RWPE2 (cell line): ENCODE measurements at regions not wholly inside any gene's neighbourhood (a gene's known extent, or its start where the extent isn't known, plus 50 kb on each side); places are given as distances from the start of the nearest gene placed in this dataset.

Source experiments
- ATAC-seq: fragments of 200-7000 bp; cut with Tn5 transposase; 3 replicates; pipeline ENCODE4 v1.9.1; 2021; ENCODE audit warnings: low read depth
- DNase-seq: peaks from one replicate; pipeline ENCODE4 v3.0.0-alpha.2; 2020; ENCODE audit warnings: low spot score
- H3K27ac ChIP-seq: fragments of 450-650 bp; 2 replicates; pipeline ENCODE4 v1.5.1; 2017; ENCODE audit warnings: mild to moderate bottlenecking; ENCODE audit not compliant: poor library complexity, severe bottlenecking
- H3K27me3 ChIP-seq: fragments of 250-450 bp; sonication (Bioruptor Pico); 2 replicates; pipeline ENCODE4 v1.5.1; 2021; ENCODE audit warnings: mild to moderate bottlenecking, moderate library complexity; ENCODE audit not compliant: insufficient read depth, poor library complexity, severe bottlenecking
- H3K36me3 ChIP-seq: fragments of 250-450 bp; sonication (Bioruptor Pico); 2 replicates; pipeline ENCODE4 v1.5.1; 2020; ENCODE audit warnings: low read depth, mild to moderate bottlenecking, moderate library complexity
- H3K4me1 ChIP-seq: fragments of 250-450 bp; sonication (Bioruptor Pico); 2 replicates; pipeline ENCODE4 v1.5.1; 2021; ENCODE audit warnings: mild to moderate bottlenecking, moderate library complexity; ENCODE audit not compliant: insufficient read depth, poor library complexity, severe bottlenecking
- H3K4me3 ChIP-seq: fragments of 250-450 bp; sonication (Bioruptor Pico); 2 replicates; pipeline ENCODE4 v1.5.1; 2021; ENCODE audit warnings: mild to moderate bottlenecking, moderate library complexity; ENCODE audit not compliant: severe bottlenecking
- H3K9me3 ChIP-seq: fragments of 250-450 bp; sonication (Bioruptor Pico); 2 replicates; pipeline ENCODE4 v1.5.1; 2021; ENCODE audit warnings: mild to moderate bottlenecking, moderate library complexity; ENCODE audit not compliant: severe bottlenecking
- TF ChIP-seq, protein P1 (sequence below): fragments of 450-650 bp; IDR thresholded peaks from one replicate; pipeline ENCODE4 v1.5.1; 2017; ENCODE audit warnings: mild to moderate bottlenecking, moderate library complexity; ENCODE audit not compliant: poor library complexity, severe bottlenecking

DNA sequence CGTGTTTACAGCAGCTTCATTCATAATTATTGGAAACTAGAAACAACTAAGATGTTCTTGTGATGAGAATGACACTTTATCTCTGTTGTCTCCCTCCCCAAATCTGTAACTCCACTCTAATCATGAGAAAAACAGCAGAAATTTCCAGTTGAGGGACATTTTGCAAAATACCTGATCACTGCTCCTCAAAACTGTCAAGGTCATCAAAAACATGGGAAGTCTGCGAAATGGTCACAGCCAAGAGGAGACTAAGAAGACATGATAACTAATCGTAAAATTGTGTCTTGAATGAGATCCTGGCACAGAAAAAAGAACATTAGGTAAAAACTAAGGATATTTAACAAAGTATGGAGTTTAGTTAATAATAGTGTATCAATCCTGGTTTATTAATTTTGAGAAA lies 204.2 kb downstream of the CYLD start:
- H3K27ac ChIP-seq = no peak overlapping the region
- no peaks in the 10 kb centered on the region for H3K4me1 ChIP-seq
- H3K36me3 ChIP-seq = no peaks in the 10 kb centered on the region
- no peaks in the 10 kb centered on the region for H3K27me3 ChIP-seq
- DNase-seq (no peak), ATAC-seq (no peak)
- no peak overlapping the region for H3K4me3 ChIP-seq
- H3K9me3 ChIP-seq = no peaks in the 10 kb centered on the region
- TF ChIP-seq, protein P1, sequence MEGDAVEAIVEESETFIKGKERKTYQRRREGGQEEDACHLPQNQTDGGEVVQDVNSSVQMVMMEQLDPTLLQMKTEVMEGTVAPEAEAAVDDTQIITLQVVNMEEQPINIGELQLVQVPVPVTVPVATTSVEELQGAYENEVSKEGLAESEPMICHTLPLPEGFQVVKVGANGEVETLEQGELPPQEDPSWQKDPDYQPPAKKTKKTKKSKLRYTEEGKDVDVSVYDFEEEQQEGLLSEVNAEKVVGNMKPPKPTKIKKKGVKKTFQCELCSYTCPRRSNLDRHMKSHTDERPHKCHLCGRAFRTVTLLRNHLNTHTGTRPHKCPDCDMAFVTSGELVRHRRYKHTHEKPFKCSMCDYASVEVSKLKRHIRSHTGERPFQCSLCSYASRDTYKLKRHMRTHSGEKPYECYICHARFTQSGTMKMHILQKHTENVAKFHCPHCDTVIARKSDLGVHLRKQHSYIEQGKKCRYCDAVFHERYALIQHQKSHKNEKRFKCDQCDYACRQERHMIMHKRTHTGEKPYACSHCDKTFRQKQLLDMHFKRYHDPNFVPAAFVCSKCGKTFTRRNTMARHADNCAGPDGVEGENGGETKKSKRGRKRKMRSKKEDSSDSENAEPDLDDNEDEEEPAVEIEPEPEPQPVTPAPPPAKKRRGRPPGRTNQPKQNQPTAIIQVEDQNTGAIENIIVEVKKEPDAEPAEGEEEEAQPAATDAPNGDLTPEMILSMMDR = no peak

DNA sequence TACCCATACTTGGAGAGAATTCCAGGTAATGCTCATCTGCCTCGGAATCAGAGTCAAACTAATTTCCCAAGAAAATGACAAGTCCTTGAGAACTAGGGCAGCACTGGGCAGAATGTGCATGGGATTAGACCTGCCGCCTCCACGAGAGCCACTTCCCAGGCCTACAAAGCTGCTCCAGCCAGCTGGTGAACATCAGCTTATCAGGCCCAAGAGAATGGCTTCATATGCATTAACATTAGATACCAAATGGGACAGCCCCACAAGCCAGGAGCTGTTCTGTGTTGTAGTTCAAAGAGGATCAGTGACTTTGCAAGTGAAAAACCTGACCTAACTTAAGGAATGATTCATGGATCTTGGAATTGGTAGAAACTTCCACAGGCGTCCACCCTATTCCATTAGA lies 203.3 kb downstream of the CYLD start:
- Histone ChIP-seq H3K27me3 (no peaks in the 10 kb centered on the region), H3K9me3 (no peaks in the 10 kb centered on the region), H3K4me1 (no peaks in the 10 kb centered on the region), H3K4me3 (no peak overlapping the region), H3K27ac (no peak overlapping the region), H3K36me3 (no peaks in the 10 kb centered on the region)
- ATAC-seq (no peak), DNase-seq (no peak)
- TF ChIP-seq, protein P1 = no peak

DNA sequence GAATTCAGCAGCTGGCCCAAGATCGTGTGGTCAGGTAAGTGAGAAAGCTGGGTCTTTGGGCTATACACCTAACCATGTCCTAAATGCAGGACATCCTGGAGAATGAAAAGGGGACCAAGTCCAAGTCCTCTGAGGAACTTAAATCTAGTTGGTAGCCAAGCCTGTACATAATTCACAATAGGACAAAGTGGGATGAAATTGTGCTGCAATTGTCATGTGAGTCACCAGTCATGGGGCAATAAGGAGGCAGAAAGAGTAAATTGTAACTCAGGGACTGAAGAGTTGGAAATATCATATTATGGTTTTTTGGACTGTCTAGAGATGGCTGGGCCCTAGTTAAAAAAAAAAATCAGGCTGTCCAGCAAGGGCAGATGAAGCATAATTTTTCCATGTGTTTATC lies 202.6 kb downstream of the CYLD start:
- TF ChIP-seq, protein P1 = no peak
- Histone ChIP-seq H3K36me3 (no peaks in the 10 kb centered on the region), H3K9me3 (no peaks in the 10 kb centered on the region), H3K4me3 (no peak overlapping the region), H3K27ac (no peak overlapping the region), H3K27me3 (no peaks in the 10 kb centered on the region), H3K4me1 (no peaks in the 10 kb centered on the region)
- ATAC-seq = no peak
- no peak for DNase-seq

DNA sequence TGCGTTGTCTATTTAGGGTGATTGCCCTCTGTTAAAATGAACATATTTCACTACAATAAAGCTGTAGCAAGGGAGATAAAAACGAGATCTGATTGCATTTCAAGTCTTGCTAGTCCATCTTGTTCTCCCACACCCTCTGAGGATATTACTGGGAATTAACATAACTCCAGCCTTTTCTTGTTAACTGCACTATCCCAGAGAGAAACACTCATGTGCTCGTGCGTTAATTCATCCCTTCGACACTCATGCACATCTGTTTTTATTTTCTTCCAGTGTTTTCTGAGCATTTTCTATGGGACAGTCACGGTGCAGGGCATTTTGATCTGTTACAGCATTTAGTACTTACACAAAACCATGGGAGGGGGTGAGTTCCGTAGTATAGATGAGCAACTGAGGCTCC lies 202.1 kb downstream of the CYLD start:
- Histone ChIP-seq H3K4me1 (no peaks in the 10 kb centered on the region), H3K4me3 (no peak overlapping the region), H3K9me3 (no peaks in the 10 kb centered on the region), H3K36me3 (no peaks in the 10 kb centered on the region), H3K27me3 (no peaks in the 10 kb centered on the region), H3K27ac (no peak overlapping the region)
- DNase-seq = no peak
- no peak for ATAC-seq
- TF ChIP-seq, protein P1 = no peak

DNA sequence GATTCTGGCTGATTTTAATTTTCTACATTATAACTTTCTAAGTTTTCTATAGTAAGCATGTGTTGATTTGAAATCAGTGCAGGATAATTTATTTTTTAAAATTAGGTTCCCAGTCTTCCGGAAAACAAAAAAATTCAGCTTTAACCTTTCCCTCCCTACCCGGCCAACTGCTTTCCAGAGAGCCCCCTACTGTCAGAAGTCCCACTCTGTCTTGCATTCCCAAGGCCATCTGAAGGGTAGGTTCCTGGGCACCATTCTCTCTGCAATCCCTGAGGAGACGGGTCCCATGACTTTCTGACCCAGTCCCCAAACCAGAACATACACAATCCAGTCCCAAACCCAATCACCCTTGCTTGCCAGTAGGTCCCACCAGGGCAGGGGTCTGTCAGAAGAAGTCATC lies 200.3 kb downstream of the CYLD start:
- no peak overlapping the region for H3K27ac ChIP-seq
- TF ChIP-seq, protein P1 = no peak
- DNase-seq (no peak), ATAC-seq (no peak)
- no peak overlapping the region for H3K4me3 ChIP-seq
- no peaks in the 10 kb centered on the region for H3K27me3 ChIP-seq
- no peaks in the 10 kb centered on the region for H3K36me3 ChIP-seq
- no peaks in the 10 kb centered on the region for H3K4me1 ChIP-seq
- H3K9me3 ChIP-seq = no peaks in the 10 kb centered on the region
